Kidney glomerular epithelial cell (primary cell): ENCODE measurements at regions not wholly inside any gene's neighbourhood (a gene's known extent, or its start where the extent isn't known, plus 50 kb on each side); places are given as distances from the start of the nearest gene placed in this dataset.
A peak's percentile ranks its signal among the peaks of the same experiment; 100 is the strongest.
"Not testable (repeated sequence)": the region's sequence is repeated elsewhere in the genome, so short reads cannot be mapped to it uniquely, and the experiment has no call there.

Source experiments
- DNase-seq: peaks from one replicate; lab custom pipeline; 2025; lab: John Stamatoyannopoulos, UW

GRCh38 chr15:69554279-69554961 lies 101.8 kb downstream of the RPLP1 start:
- no peak for DNase-seq

GRCh38 chr15:69555080-69555479 lies 102.5 kb downstream of the RPLP1 start:
- DNase-seq, result no peak

DNA sequence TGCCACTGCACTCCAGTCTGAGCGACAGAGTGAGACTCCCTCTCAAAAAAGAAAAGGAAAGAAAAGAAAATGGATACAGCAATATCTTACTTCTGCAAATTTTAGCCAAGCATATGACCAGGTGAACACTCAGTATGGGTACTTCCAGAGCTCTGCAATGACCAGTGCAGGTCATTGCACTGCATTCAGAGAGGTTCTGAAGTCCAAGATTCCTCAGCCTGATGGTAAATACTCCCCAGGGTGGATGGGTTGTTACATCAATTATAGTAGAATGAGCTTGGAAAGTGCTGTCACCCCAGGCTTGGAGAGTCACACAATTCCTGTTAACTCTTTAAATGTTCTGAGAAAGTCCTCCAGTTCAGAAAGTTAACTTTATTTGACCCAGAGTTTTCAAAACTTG lies 103.7 kb downstream of the RPLP1 start:
- DNase-seq, result no peak

DNA sequence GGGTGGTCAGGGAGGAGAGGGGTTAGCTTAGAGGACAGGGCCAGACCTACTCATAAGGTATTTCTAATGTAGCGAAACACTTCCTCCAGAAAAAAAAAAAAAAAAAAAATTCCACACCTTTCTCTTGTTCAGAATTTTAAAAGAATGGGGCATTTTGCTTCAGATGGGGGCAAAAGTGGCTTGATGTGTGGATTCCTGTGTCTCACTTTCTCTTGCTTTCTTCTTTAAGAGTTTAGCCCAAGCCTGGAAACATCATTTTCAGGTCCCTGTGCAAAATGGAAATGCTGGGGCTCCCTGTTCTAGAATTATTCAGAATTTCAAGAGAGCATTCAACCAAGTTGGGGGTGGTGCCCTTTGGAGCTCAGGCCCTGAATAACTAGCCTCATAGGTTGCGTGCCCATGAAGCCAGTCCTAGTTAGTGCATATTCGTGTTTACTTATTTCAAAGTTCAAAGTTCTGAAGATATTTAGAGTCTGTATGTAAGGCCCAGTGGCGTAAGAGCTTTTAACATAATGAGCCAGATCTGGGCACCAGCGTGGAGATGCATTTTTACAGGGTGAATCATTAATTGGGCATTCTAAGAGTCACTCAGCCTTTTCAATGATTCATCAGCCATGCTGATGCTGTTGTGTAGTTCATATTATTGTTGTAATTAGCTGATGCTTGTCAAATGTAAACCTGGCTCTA lies 104.5 kb downstream of the RPLP1 start:
- DNase-seq, result peak; percentile 98

DNA sequence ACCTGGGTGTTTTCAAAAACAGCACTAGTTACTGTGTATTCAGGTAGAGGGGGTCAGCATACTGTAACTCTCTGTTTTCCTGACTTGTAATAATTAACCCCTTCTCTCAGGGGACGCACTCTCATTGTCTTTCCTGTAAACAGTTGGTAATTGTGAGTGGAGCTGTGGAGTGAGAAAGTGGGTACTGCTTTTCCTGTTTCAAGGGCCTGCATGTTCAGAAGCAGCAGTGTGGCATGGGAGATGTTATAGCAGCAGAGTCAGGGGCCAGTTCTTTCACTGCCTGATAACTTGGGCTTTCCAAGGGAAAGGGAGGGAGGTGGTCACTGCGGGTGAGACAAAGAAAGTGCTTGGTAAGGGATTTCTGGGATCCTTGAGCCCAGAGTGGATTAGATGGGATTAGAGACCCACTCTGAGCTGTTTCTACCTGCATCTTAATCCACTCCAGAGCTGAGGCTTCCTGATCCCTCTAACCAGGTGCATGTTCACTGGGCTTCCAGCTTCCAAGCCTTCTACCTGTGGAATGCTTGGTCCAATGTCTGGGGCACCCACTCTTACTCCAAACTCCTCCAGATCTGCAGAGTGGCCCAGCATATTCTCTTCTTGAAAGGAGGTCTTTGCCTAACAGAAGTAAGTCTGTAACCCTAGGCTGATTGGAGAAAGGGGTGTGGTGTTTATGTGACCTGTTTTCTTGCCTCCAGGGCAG lies 105.2 kb downstream of the RPLP1 start:
- no peak for DNase-seq

- no peak for DNase-seq
These were observed 107.0 kb downstream of the RPLP1 start for GRCh38 chr15:69559440-69560190.

GRCh38 chr15:69561071-69561784 lies 108.6 kb downstream of the RPLP1 start:
- DNase-seq, result no peak

- no peak for DNase-seq
These were observed 109.5 kb downstream of the RPLP1 start for GRCh38 chr15:69562116-69562515.

- DNase-seq, result no peak
These were observed 109.9 kb downstream of the RPLP1 start for GRCh38 chr15:69562564-69562963.

GRCh38 chr15:69565066-69565655 lies 112.5 kb downstream of the RPLP1 start:
- DNase-seq, result no peak

DNA sequence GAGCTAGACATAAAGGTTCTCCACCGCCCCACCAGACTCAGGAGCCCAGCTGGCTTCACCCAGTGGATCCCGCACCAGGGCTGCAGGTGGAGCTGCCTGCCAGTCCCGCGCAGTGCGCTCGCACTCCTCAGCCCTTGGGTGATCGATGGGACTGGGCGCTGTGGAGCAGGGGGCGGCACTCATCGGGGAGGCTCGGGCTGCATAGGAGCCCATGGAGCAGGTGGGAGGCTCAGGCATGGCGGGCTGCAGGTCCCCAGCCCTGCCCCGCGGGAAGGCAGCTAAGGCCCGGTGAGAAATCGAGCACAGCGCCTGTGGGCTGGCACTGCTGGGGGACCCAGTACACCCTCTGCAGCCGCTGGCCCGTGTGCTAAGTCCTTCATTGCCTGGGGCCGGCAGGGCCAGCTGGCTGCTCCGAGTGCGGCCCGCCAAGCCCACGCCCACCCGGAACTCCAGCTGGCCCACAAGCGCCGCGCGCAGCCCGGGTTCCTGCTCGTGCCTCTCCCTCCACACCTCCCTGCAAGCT lies 114.7 kb downstream of the RPLP1 start:
- not testable (repeated sequence) for DNase-seq

GRCh38 chr15:69568173-69569009 lies 115.8 kb downstream of the RPLP1 start:
- DNase-seq, result peak; percentile 79

GRCh38 chr15:69570454-69570853 lies 117.8 kb downstream of the RPLP1 start:
- no peak for DNase-seq

- no peak for DNase-seq
These were observed 118.4 kb downstream of the RPLP1 start for GRCh38 chr15:69570997-69571396.

DNA sequence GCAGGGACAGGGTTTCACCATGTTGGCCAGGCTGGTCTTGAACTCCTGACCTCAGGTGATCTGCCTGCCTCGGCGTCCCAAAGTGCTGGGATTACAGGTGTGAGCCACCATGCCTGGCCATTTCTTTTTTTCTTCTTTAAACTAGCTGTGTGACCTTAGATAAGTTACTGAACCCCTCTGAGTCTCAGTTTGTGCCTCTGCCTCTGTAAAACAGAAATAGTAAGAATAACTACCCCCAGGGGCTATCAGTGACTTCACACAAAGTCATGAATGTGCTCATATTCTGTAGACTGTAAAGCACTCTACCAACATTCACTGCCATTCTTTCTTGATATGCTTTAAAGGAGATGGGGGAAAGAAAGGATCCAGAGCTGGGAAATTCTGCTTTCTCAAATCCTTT lies 120.7 kb downstream of the RPLP1 start:
- not testable (repeated sequence) for DNase-seq

DNA sequence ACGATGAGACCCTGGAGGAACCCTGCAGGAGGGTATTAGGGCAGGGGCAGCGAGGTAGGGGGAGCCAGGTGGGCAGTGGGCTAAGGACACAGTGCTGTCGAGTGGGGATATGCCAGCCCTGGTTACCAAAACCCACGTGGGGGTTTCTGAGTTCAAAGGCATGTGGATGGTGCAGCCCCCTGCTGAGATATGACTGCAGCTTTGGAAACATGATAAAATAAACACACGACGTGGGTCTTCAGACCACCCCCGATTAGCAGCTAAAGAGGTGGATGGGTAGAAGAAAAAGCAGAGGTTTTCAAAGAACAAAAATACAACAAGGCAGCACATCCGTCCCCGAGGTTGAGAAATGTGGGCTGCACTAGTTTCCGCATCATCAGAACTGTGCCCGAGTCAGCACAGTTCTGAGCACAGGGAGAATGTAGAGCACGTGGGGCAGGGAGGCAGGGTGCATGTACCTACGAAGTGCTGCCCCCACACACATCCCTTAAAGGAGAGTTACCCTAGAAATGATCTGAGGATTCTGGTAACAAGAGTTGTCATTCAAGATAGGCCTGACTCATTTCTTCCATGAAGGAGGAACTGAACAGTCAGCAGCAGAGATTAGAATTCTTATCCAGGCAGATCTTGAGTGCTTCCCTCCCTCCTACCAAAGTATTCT lies 121.3 kb downstream of the RPLP1 start:
- peak; percentile 79 for DNase-seq

DNA sequence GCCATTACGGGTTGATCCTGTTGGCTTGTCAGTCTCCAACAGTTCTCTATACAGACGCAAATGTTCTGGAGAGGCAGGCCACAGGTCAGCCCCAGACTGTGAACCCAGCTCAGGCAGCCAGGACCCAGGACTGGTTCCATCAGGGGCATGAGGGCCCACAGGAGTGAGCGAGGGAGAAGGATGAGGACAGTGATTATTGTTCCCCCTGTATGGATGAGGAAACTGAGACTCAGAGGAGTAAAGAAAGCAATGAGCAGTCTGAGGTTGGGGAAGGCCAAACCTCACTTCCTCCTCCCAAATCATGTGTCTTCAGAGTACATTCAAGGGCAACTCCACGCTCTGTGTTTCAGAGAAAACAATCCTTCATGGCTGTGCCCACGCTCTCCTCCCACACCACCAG lies 121.9 kb downstream of the RPLP1 start:
- DNase-seq, result no peak

- DNase-seq, result no peak
These were observed 122.8 kb downstream of the RPLP1 start for GRCh38 chr15:69575387-69575786.

GRCh38 chr15:69576035-69576526 lies 123.5 kb downstream of the RPLP1 start:
- DNase-seq, result peak; percentile 38
